GM23338 (cell line): ENCODE measurements at regions not wholly inside any gene's neighbourhood (a gene's known extent, or its start where the extent isn't known, plus 50 kb on each side); places are given as distances from the start of the nearest gene placed in this dataset.

Experiments
- ATAC-seq: fragments of 200-7000 bp; cut with Tn5 transposase; 3 replicates; pipeline ENCODE4 v1.9.1; 2020
- DNase-seq: peaks from one replicate; pipeline ENCODE4 v3.0.0-alpha.2; 2015; ENCODE audit warnings: low spot score
- H2AFZ ChIP-seq: fragments of 200-600 bp; sonication (generic); 2 replicates; pipeline ENCODE4 v1.8.0; 2016; ENCODE audit warnings: antibody characterized with exemption, mild to moderate bottlenecking, moderate library complexity
- H3F3A ChIP-seq: fragments of 200-600 bp; sonication (generic); replicated peaks from 2 replicates; pipeline ENCODE4 v1.8.0; 2017; ENCODE audit warnings: antibody characterized with exemption, mixed run types, low read depth
- H3K27ac ChIP-seq: fragments of 200-600 bp; sonication (generic); 2 replicates; pipeline ENCODE4 v1.6.1; 2016; ENCODE audit warnings: low read depth
- H3K27me3 ChIP-seq: fragments of 200-600 bp; sonication (generic); 2 replicates; pipeline ENCODE4 v1.8.0; 2016; ENCODE audit warnings: mild to moderate bottlenecking, mixed run types, moderate library complexity; ENCODE audit not compliant: insufficient read depth
- H3K36me3 ChIP-seq: fragments of 200-600 bp; sonication (generic); 2 replicates; pipeline ENCODE4 v1.8.0; 2016; ENCODE audit warnings: mild to moderate bottlenecking; ENCODE audit not compliant: insufficient read depth
- H3K4me1 ChIP-seq: fragments of 200-600 bp; sonication (generic); 2 replicates; pipeline ENCODE4 v1.8.0; 2016; ENCODE audit warnings: mild to moderate bottlenecking, moderate library complexity; ENCODE audit not compliant: insufficient read depth
- H3K4me2 ChIP-seq: fragments of 200-600 bp; sonication (generic); 2 replicates; pipeline ENCODE4 v1.7.1; 2017; ENCODE audit warnings: mixed run types
- H3K4me3 ChIP-seq: fragments of 200-600 bp; sonication (generic); 2 replicates; pipeline ENCODE4 v1.6.1; 2016; ENCODE audit warnings: mixed run types
- H3K79me2 ChIP-seq: fragments of 200-600 bp; sonication (generic); replicated peaks from 2 replicates; pipeline ENCODE4 v1.8.0; 2017; ENCODE audit warnings: mild to moderate bottlenecking; ENCODE audit not compliant: insufficient read depth
- H3K9me2 ChIP-seq: fragments of 200-600 bp; sonication (generic); 2 replicates; pipeline ENCODE4 v1.8.0; 2017; ENCODE audit not compliant: insufficient read depth
- H4K20me1 ChIP-seq: fragments of 200-600 bp; sonication (generic); replicated peaks from 2 replicates; pipeline ENCODE4 v1.8.0; 2017; ENCODE audit warnings: mild to moderate bottlenecking; ENCODE audit not compliant: insufficient read depth
- H3K27ac Mint-ChIP-seq: 2 replicates; pipeline ENCODE4 v1.8.0; 2020; ENCODE audit warnings: inconsistent platforms, mild to moderate bottlenecking, moderate library complexity, mixed read lengths
- H3K27me3 Mint-ChIP-seq: 3 replicates; pipeline ENCODE4 v1.8.0; 2022; ENCODE audit warnings: low read depth, mild to moderate bottlenecking, moderate library complexity, mixed read lengths, inconsistent platforms; ENCODE audit not compliant: insufficient read depth, poor library complexity
- H3K36me3 Mint-ChIP-seq: 3 replicates; pipeline ENCODE4 v1.8.0; 2021; ENCODE audit warnings: low read depth, mild to moderate bottlenecking, inconsistent platforms, moderate library complexity, mixed read lengths
- H3K4me1 Mint-ChIP-seq: 3 replicates; pipeline ENCODE4 v1.8.0; 2020; ENCODE audit warnings: mild to moderate bottlenecking, inconsistent platforms, mixed read lengths
- H3K4me3 Mint-ChIP-seq: 3 replicates; pipeline ENCODE4 v1.8.0; 2021; ENCODE audit warnings: moderate library complexity, mild to moderate bottlenecking, inconsistent platforms, mixed read lengths
- H3K9me3 Mint-ChIP-seq: 3 replicates; pipeline ENCODE4 v1.8.0; 2020; ENCODE audit warnings: moderate library complexity, mild to moderate bottlenecking, inconsistent platforms, mixed read lengths
- CREB1 ChIP-seq: fragments of 250-450 bp; sonication (Bioruptor Pico); IDR thresholded peaks from 2 replicates; pipeline ENCODE4 v1.5.0; 2020; ENCODE audit warnings: low read depth, mild to moderate bottlenecking, moderate library complexity
- EZH2 ChIP-seq: fragments of 200-600 bp; sonication (generic); IDR thresholded peaks from one replicate; pipeline ENCODE4 v1.8.0; 2017; ENCODE audit warnings: antibody characterized with exemption, mild to moderate bottlenecking, low read depth; ENCODE audit not compliant: unreplicated experiment
- EZH2phosphoT487 ChIP-seq: fragments of 200-600 bp; sonication (generic); IDR thresholded peaks from one replicate; pipeline ENCODE4 v1.8.1; 2018; ENCODE audit warnings: antibody characterized with exemption; ENCODE audit not compliant: unreplicated experiment
- JUNB ChIP-seq: IDR thresholded peaks from one replicate; pipeline ENCODE4 v1.6.1; 2016; ENCODE audit warnings: antibody characterized with exemption; ENCODE audit not compliant: unreplicated experiment
- NANOG ChIP-seq: IDR thresholded peaks from 2 replicates; pipeline ENCODE4 v1.6.1; 2016; ENCODE audit warnings: antibody characterized with exemption, borderline replicate concordance
- POLR2AphosphoS5 ChIP-seq: IDR thresholded peaks from 2 replicates; pipeline ENCODE4 v1.6.1; 2016; ENCODE audit warnings: antibody characterized with exemption, low read depth
- STAT1 ChIP-seq: IDR thresholded peaks from one replicate; pipeline ENCODE4 v1.6.1; 2016; ENCODE audit warnings: antibody characterized with exemption; ENCODE audit not compliant: unreplicated experiment
- ZNF114 ChIP-seq: fragments of 250-450 bp; sonication (Bioruptor Pico); IDR thresholded peaks from 2 replicates; pipeline ENCODE4 v1.5.0; 2020; ENCODE audit warnings: mild to moderate bottlenecking, moderate library complexity
- ZNF331 ChIP-seq: fragments of 250-450 bp; sonication (Bioruptor Pico); IDR thresholded peaks from 2 replicates; pipeline ENCODE4 v1.5.0; 2020; ENCODE audit warnings: low read depth, mild to moderate bottlenecking, moderate library complexity
- ZNF462 ChIP-seq: fragments of 250-450 bp; sonication (Bioruptor Pico); IDR thresholded peaks from 2 replicates; pipeline ENCODE4 v1.5.0; 2020; ENCODE audit warnings: mild to moderate bottlenecking, moderate library complexity
- TF ChIP-seq, protein P1 (sequence below), 2 experiments: fragments of 200-600 bp in 1 of 2; sonication (generic) in 1 of 2; conservative IDR thresholded peaks; 2 replicates each; pipeline versions ENCODE4 v1.5.1 to v1.6.1; 2016 to 2017; ENCODE audit warnings: antibody characterized with exemption in 2 of 2, low read depth in 2 of 2, mild to moderate bottlenecking in 2 of 2, moderate library complexity in 1 of 2
- TF ChIP-seq, protein P2 (sequence below): IDR thresholded peaks from 2 replicates; pipeline ENCODE4 v1.6.1; 2016; ENCODE audit warnings: antibody characterized with exemption

DNA sequence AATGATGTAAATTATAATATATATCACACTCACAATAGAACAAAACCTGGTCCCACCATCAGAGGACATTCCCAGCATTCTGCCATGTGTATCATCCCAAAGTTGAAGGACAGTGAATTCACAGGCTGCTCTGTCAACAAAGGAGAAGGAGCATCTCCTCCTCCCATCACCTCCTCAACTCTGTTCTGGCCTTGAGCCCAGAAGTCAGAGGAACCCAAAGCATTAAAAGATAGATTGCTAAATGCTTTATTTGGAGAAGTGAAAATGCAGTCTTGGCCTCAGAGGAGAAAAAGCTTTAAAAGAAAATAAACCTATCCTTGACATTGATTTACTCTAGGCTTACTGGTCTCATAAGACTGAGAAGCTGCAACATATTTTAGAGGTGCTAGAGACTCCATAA is 268.8 kb upstream of the RASGEF1B start (continued):
- no peak for TF ChIP-seq ZNF462
- no peak for TF ChIP-seq POLR2AphosphoS5
- TF ChIP-seq CREB1, result no peak
- TF ChIP-seq NANOG, result no peak
- TF ChIP-seq EZH2, result no peak
- no peak for TF ChIP-seq ZNF331 (CRISPR knock-in tag)
- TF ChIP-seq, protein P1, sequence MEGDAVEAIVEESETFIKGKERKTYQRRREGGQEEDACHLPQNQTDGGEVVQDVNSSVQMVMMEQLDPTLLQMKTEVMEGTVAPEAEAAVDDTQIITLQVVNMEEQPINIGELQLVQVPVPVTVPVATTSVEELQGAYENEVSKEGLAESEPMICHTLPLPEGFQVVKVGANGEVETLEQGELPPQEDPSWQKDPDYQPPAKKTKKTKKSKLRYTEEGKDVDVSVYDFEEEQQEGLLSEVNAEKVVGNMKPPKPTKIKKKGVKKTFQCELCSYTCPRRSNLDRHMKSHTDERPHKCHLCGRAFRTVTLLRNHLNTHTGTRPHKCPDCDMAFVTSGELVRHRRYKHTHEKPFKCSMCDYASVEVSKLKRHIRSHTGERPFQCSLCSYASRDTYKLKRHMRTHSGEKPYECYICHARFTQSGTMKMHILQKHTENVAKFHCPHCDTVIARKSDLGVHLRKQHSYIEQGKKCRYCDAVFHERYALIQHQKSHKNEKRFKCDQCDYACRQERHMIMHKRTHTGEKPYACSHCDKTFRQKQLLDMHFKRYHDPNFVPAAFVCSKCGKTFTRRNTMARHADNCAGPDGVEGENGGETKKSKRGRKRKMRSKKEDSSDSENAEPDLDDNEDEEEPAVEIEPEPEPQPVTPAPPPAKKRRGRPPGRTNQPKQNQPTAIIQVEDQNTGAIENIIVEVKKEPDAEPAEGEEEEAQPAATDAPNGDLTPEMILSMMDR (conservative IDR thresholded peaks at IDR 0.05; ENCODE audit: low read depth in 2 of 2), result no peak
- TF ChIP-seq STAT1, result no peak

GRCh38 chr4:81738891-81739290 is 267.2 kb upstream of the RASGEF1B start:
- H3K4me3 Mint-ChIP-seq, result no peak overlapping the region
- no peaks in the 10 kb centered on the region for H3K9me3 Mint-ChIP-seq
- Histone ChIP-seq H3K9me2 (no peaks in the 10 kb centered on the region), H3K4me1 (no peaks in the 10 kb centered on the region), H3K27ac (no peak overlapping the region), H2AFZ (no peak overlapping the region), H3K4me3 (no peak overlapping the region), H4K20me1 (no peaks in the 10 kb centered on the region), H3K79me2 (no peaks in the 10 kb centered on the region), H3K36me3 (no peaks in the 10 kb centered on the region), H3F3A (no peaks in the 10 kb centered on the region), H3K4me2 (no peak overlapping the region), H3K27me3 (no peaks in the 10 kb centered on the region)
- ATAC-seq, result no peak
- DNase-seq, result no peak
- no peaks in the 10 kb centered on the region for H3K36me3 Mint-ChIP-seq
- H3K4me1 Mint-ChIP-seq, result peaks cover 11% of the 10 kb centered on the region; the same call in 2 of the 3 replicates
- H3K27me3 Mint-ChIP-seq, result peaks cover 4% of the 10 kb centered on the region
- H3K27ac Mint-ChIP-seq, result no peak overlapping the region
- TF ChIP-seq JUNB (no peak), STAT1 (no peak), EZH2phosphoT487 (no peak), ZNF114 (CRISPR knock-in tag) (no peak), POLR2AphosphoS5 (no peak), ZNF331 (CRISPR knock-in tag) (no peak)
- TF ChIP-seq, protein P1 (conservative IDR thresholded peaks at IDR 0.05; ENCODE audit: low read depth in 2 of 2), result no peak
- TF ChIP-seq, protein P2, sequence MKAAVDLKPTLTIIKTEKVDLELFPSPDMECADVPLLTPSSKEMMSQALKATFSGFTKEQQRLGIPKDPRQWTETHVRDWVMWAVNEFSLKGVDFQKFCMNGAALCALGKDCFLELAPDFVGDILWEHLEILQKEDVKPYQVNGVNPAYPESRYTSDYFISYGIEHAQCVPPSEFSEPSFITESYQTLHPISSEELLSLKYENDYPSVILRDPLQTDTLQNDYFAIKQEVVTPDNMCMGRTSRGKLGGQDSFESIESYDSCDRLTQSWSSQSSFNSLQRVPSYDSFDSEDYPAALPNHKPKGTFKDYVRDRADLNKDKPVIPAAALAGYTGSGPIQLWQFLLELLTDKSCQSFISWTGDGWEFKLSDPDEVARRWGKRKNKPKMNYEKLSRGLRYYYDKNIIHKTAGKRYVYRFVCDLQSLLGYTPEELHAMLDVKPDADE, result no peak
